H4 (cell line): ENCODE measurements at regions not wholly inside any gene's neighbourhood (a gene's known extent, or its start where the extent isn't known, plus 50 kb on each side); places are given as distances from the start of the nearest gene placed in this dataset.
"Not testable (repeated sequence)": the region's sequence is repeated elsewhere in the genome, so short reads cannot be mapped to it uniquely, and the experiment has no call there.

Experiments
- DNase-seq: peaks from one replicate; pipeline ENCODE4 v3.0.0-alpha.2; 2015; ENCODE audit warnings: low spot score

DNA sequence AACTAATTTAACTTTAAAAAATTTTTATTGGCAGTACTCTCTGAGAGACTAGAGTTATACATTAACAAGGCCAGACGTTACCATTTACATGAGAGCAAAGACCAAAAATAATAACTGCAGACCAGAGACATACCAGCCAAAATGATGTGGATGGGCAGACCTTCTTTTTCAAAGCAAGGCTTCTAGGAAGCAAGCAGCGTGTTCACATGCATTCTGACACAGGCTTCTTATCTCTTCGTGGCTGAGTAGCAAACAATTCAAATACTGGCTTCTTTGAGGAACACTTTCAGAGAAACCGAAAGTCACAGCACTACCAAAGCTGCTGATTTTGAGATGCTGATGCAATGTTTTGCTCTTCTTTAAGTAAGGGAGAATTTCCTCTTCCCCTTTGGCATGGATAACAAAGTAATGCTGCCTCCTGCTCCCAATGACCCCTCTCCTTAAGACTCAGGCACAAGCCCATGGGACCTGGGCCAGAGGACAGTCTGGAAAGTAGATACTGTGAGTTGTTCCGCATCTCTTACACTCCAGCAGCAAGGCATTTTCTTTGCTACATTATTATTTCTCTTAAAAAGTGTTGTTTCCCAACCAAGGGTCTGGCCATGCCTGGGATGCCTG lies 181.9 kb downstream of the MREG start:
- DNase-seq: peak; percentile 16

GRCh38 chr2:215830304-215830703 lies 183.0 kb downstream of the MREG start:
- peak; percentile 83 for DNase-seq

DNA sequence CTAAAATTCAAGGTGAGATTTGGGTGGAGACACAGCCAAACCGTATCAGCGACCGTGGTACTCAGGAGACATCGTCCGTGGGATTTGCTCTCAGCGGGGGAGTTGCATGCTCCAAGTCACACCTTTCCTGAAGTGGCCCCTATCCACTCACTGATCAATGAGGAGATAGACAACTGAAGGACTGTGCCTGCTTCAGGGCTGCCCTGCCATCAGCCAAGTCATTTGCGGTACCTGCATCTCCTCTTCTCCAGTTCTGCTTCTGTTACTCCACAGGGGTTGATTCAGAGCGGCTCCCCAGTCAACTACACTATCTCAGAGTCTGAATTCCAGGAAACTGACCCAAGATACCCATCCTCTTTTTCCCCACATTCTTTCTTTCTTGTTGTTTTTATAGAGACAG lies 184.1 kb downstream of the MREG start:
- no peak for DNase-seq

- DNase-seq: peak; percentile 79
Observed at GRCh38 chr2:215828528-215829184, 184.7 kb downstream of the MREG start.

DNA sequence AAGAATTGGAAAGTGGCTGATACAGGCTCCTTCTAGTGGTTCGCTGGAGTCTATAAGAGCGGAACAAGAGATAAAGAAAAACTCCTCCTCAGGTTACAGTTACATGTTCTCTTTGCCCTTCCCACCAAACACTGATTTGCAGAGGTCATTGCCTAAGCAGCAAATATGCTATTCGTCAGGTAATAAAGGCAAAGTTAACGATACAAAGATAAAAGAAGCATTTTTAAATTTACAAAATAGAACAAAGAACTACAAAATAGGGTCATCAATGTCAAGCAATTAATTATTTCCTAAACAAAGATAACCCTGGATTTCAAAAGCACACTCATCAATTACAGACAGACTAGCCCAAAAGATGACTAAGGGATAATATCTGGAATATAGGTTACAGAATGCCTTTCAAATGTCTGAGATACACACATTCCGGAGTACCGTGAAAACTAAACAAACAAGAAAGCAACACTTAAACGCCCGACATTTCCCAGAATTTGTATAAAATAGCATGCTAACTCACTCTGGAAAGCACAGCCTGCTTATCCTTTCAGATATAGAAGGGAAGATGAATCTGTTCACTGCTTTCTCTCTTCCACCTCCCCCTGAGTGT lies 186.4 kb downstream of the MREG start:
- DNase-seq: peak; percentile 15

- DNase-seq: no peak
Observed at GRCh38 chr2:215826376-215826775, 187.0 kb downstream of the MREG start.

- no peak for DNase-seq
Observed at GRCh38 chr2:215825707-215826106, 187.6 kb downstream of the MREG start.

- not testable (repeated sequence) for DNase-seq
Observed at GRCh38 chr2:215821298-215821697, 192.1 kb downstream of the MREG start.

GRCh38 chr2:215819713-215820112 lies 193.6 kb downstream of the MREG start:
- not testable (repeated sequence) for DNase-seq

GRCh38 chr2:215817046-215817445 lies 196.3 kb downstream of the MREG start:
- DNase-seq: no peak

- no peak for DNase-seq
Observed at GRCh38 chr2:215816424-215816823, 196.9 kb downstream of the MREG start.

- DNase-seq: no peak
Observed at GRCh38 chr2:215815960-215816359, 197.4 kb downstream of the MREG start.

- no peak for DNase-seq
Observed at GRCh38 chr2:215812966-215813365, 200.4 kb downstream of the MREG start.

DNA sequence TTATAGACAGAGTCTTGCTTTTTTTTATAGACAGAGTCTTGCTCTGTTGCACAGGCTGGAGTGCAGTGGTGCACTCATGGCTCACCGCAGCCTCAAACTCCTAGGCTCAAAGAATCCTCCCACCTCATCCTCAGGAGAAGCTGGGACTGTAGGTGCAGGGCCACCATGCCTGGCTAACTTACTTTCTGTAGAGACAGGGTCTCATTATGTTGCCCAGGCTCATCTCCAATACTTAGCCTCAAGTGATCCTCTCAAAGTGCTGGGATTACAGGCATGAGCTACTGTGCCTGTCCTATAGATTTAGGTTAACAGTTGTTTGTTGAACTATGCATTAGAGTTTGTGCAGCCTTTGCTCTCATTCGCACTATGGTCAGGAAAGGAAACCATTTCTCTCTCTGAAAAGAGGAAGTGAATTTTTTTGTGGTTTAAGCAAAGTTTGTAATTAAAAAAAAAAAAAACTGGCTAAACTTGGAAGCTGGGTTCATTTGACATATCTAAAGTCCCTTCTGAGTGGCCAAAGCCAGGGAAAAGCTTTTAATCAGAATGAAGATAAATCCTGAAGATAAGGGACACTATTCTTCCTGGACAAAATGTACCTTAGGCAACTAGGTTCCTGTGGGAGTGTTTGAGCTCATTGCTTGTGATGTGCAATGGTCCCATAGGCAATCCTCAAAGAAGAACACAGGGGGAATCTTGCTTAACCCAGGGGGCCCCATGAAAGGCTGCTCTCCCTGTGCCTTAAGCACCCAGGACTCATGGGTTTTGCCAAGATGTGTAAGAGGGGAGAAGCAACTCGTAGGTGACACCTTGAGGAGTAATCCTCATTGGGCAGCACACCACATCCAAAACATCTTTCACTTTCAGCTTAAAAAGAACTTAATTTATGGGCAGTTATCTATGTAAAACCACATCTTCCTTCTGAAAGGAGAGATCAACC lies 201.7 kb downstream of the MREG start:
- no peak for DNase-seq

GRCh38 chr2:215811003-215811402 lies 202.3 kb downstream of the MREG start:
- no peak for DNase-seq

GRCh38 chr2:215808996-215809395 lies 204.4 kb downstream of the MREG start:
- DNase-seq: no peak

DNA sequence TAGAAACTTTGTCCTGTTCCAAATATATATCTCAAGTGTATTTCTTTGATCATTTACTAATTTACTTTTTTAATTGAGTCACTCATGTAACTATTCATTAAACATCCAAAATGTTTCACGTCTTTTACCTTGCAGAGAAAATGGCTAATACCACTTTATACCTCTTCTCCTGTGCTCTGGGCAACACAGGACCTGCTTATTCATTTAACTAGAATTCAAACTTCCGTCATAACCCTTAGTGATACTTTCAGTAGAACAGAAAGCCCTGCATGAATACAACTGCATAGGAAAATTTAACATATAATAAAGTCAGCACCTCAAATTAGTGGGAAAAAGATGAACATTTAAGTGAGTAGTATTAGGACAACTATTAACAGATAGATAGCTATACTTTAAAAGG lies 205.2 kb downstream of the MREG start:
- no peak for DNase-seq

GRCh38 chr2:215805493-215805892 lies 207.9 kb downstream of the MREG start:
- DNase-seq: no peak

- DNase-seq: no peak
Observed at GRCh38 chr2:215803150-215803549, 210.2 kb downstream of the MREG start.

DNA sequence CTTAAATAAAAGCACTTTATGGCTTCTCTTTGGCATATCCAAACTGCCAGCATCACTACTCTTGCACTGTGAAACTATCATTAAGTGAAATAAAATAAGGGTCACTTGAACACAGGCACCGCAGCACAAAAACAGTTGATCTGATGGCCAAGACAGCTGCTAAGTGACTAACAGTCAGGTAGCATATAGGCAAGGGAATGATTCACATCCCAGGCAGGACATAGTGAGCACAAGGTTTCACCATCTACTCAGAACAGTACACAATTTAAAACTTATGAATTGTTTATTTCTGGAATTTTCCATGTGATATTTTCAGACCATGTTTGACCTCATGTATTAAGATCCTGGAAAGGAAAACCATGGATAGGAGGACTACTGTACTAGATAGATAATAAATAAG lies 214.2 kb downstream of the MREG start:
- no peak for DNase-seq

DNA sequence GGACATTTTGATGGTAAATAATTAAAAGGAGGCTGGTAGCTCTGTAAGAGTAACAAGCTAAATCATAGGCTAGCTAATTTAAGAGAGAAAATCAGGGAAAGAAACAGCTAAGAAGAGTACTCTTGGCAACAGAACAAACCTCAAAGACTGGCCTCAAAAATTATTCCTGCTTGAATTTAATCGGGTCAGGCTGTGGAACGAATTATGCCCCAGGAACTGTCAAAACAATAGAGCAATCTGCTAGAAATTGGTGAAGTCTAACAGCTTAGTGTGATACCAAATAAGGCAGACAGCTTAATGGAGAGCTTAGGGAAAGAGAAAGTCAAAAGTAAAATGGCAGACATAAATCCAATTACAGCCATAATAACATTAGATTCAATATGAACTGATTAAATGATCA lies 215.7 kb downstream of the MREG start:
- no peak for DNase-seq

- peak; percentile 77 for DNase-seq
Observed at GRCh38 chr2:215796140-215796855, 217.1 kb downstream of the MREG start.
